Heart left ventricle (tissue), 13 donors: ENCODE measurements at regions not wholly inside any gene's neighbourhood (a gene's known extent, or its start where the extent isn't known, plus 50 kb on each side); places are given as distances from the start of the nearest gene placed in this dataset.

ENCODE experiments used
- POLR2A ChIP-seq, 2 donors: fragments of 450-650 bp; IDR thresholded peaks; one replicate each; pipeline ENCODE4 v1.6.1; 2017; ENCODE audit warnings: antibody characterized with exemption in 2 of 2, mild to moderate bottlenecking in 2 of 2, moderate library complexity in 2 of 2
- TF ChIP-seq, protein P1 (sequence below), 12 donors: fragments of 200-600 bp; sonication (generic) in 4 of 12; IDR thresholded peaks; one replicate each; pipeline versions ENCODE4 v1.5.0 to v1.8.0; 2018 to 2022; ENCODE audit warnings: antibody characterized with exemption in 12 of 12, mild to moderate bottlenecking in 5 of 12
- donor health status: ischemic (EF 13 %, LVEDD 7.1; RV severe dilation, severe dysfunction).
- donor health status: DM: no; HTN: yes; CAD: no.
- donor health status: DM: no; HTN: no; CAD: no.
- donor health status: ischemic (EF 25% LVEDD 6.9; RV normal size, moderate dysfunction).
- donor health status: ischemic (EF 25% LVEDD 5.7; RV mildly dilated, moderate dysfunction).
- donor health status: ischemic (EF 35%, LVEDD 5.7; RV mildly dilated, moderate dysfunction).
- donor health status: nonischemic (EF 11% LVEDD 7.7; RV severe dilation, severe dysfunction).
- donor health status: DM: yes; HTN: yes; CAD: no.
- donor health status: PGD.
- donor health status: ischemic (EF 29% LVEDD 5.4; RV normal size, mild dysfunction).
- donor health status: nonischemic (EF 23%, LVEDD 6.1; RV moderate dilation, normal function).

DNA sequence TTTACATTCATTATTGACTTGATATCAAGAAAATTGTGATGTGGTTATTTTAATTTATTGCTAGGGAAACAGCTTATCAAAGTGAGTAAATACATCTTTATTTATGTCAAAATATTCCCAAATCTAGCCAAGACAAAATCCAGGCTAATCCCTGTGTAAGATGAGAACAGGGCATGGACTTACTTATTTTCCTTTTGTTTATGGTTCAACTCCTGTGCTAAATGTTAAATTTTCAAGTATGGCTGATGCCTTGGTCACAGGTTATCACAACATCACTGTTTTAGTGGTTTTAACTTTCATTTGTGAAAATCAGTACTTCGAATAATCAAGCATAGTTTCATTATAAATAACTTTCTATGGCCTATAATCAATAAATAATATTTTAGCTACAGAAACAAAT lies 657.0 kb upstream of the SYT4 start:
- TF ChIP-seq, protein P1, sequence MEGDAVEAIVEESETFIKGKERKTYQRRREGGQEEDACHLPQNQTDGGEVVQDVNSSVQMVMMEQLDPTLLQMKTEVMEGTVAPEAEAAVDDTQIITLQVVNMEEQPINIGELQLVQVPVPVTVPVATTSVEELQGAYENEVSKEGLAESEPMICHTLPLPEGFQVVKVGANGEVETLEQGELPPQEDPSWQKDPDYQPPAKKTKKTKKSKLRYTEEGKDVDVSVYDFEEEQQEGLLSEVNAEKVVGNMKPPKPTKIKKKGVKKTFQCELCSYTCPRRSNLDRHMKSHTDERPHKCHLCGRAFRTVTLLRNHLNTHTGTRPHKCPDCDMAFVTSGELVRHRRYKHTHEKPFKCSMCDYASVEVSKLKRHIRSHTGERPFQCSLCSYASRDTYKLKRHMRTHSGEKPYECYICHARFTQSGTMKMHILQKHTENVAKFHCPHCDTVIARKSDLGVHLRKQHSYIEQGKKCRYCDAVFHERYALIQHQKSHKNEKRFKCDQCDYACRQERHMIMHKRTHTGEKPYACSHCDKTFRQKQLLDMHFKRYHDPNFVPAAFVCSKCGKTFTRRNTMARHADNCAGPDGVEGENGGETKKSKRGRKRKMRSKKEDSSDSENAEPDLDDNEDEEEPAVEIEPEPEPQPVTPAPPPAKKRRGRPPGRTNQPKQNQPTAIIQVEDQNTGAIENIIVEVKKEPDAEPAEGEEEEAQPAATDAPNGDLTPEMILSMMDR (IDR thresholded peaks at IDR 0.05), result no peak
- TF ChIP-seq POLR2A (IDR thresholded peaks at IDR 0.05), result no peak
